HepG2 (cell line): ENCODE measurements at regions not wholly inside any gene's neighbourhood (a gene's known extent, or its start where the extent isn't known, plus 50 kb on each side); places are given as distances from the start of the nearest gene placed in this dataset.

Source experiments
- ATAC-seq: fragments of 200-7000 bp; cut with Tn5 transposase; 3 replicates; pipeline ENCODE4 v1.9.1; 2020; ENCODE audit warnings: mild to moderate bottlenecking, moderate library complexity
- BruUV-seq: library from RNA; stranded (reverse); fragments of 400-500 nt; replicated peaks from 2 replicates; lab custom pipeline; 2021; lab: Mats Ljungman, UMichigan
- CTCF ChIA-PET: fragments of 300-600 bp; formaldehyde crosslinking; extraction: SDS; loops from one replicate; lab custom pipeline; 2021; ENCODE audit warnings: low total read pairs, inconsistent platforms, low intra/inter-chr PET ratio; lab: Yijun Ruan, JAX
- POLR2A ChIA-PET: fragments of 350-600 bp; sonication (Branson Sonifier 250); formaldehyde crosslinking; loops from one replicate; lab custom pipeline; 2020; ENCODE audit warnings: antibody characterized with exemption, inconsistent platforms; lab: Yijun Ruan, JAX
- DNase-seq: peaks from one replicate; pipeline ENCODE4 v3.0.0-alpha.2; 2015; ENCODE audit warnings: low spot score
- FAIRE-seq: peaks from 3 replicates; lab custom pipeline; 2011; peaks lifted over from hg19 to GRCh38; lab: Jason Lieb, UNC
- H2AFZ ChIP-seq: one replicate; pipeline ENCODE4 v1.6.1; 2011; ENCODE audit warnings: low read length, inconsistent platforms
- H3K27ac ChIP-seq: fragments of 300-600 bp; 3 replicates; pipeline ENCODE4 v1.8.0; 2011; ENCODE audit warnings: mixed run types, mild to moderate bottlenecking, mixed read lengths, low read length, inconsistent platforms; ENCODE audit not compliant: insufficient read depth; ENCODE audit errors: extremely low read length
- H3K27me3 ChIP-seq, 2 experiments: fragments of 200-600 bp in 1 of 2; 2 replicates in 1 of 2; 3 replicates in 1 of 2; pipeline versions ENCODE4 v1.6.0 to v1.8.0; 2011; ENCODE audit warnings: low read length in 2 of 2, mild to moderate bottlenecking in 2 of 2, moderate library complexity in 2 of 2, inconsistent platforms in 1 of 2; ENCODE audit not compliant: insufficient read depth in 2 of 2, control insufficient read depth in 1 of 2
- H3K36me3 ChIP-seq, 2 experiments: fragments of 200-600 bp in 1 of 2; replicated peaks in 1 of 2; 2 replicates in 1 of 2; 3 replicates in 1 of 2; pipeline versions ENCODE4 v1.5.1 to v1.8.0; 2011; ENCODE audit warnings: low read length in 2 of 2, inconsistent platforms in 1 of 2; ENCODE audit not compliant: insufficient read depth in 2 of 2, control insufficient read depth in 1 of 2
- H3K4me1 ChIP-seq: 2 replicates; pipeline ENCODE4 v1.5.1; 2012; ENCODE audit warnings: low read length, inconsistent platforms; ENCODE audit not compliant: insufficient read depth
- H3K4me2 ChIP-seq: 2 replicates; pipeline ENCODE4 v1.6.0; 2011; ENCODE audit warnings: low read depth, low read length, inconsistent platforms
- H3K4me3 ChIP-seq, 3 experiments: fragments of 200-600 bp in 1 of 3; sonication (generic), shearing (Covaris generic) in 1 of 3; replicated peaks in 1 of 3; 2 replicates each; pipeline ENCODE4 v1.5.1; 2011 to 2016; ENCODE audit warnings: low read length in 3 of 3, inconsistent platforms in 2 of 3, low read depth in 2 of 3, mild to moderate bottlenecking in 2 of 3, control low read depth in 1 of 3, mixed read lengths in 1 of 3; ENCODE audit not compliant: insufficient read depth in 1 of 3
- H3K79me2 ChIP-seq: one replicate; pipeline ENCODE4 v1.6.1; 2011; ENCODE audit warnings: low read length, inconsistent platforms; ENCODE audit not compliant: insufficient read depth
- H3K9ac ChIP-seq: 2 replicates; pipeline ENCODE4 v1.6.0; 2011; ENCODE audit warnings: mild to moderate bottlenecking, low read depth, low read length, inconsistent platforms; ENCODE audit not compliant: insufficient read depth
- H3K9me3 ChIP-seq: 2 replicates; pipeline ENCODE4 v1.5.1; 2012; ENCODE audit warnings: mild to moderate bottlenecking, low read length
- H4K20me1 ChIP-seq: 2 replicates; pipeline ENCODE4 v1.6.0; 2011; ENCODE audit warnings: inconsistent platforms, mild to moderate bottlenecking, low read length, moderate library complexity; ENCODE audit not compliant: insufficient read depth
- AHDC1 ChIP-seq: sonication (generic); formaldehyde crosslinking; IDR thresholded peaks from 2 replicates; pipeline ENCODE4 v1.5.1; 2020; ENCODE audit warnings: mild to moderate bottlenecking, missing genetic modification reagents, borderline replicate concordance
- CSRNP1 ChIP-seq: sonication (generic); formaldehyde crosslinking; IDR thresholded peaks from 2 replicates; pipeline ENCODE4 v1.8.1; 2023; ENCODE audit warnings: mild to moderate bottlenecking, missing genetic modification reagents
- DNMT1 ChIP-seq: sonication (generic); formaldehyde crosslinking; IDR thresholded peaks from 2 replicates; pipeline ENCODE4 v1.5.1; 2020; ENCODE audit warnings: mild to moderate bottlenecking, missing genetic modification reagents
- KLF11 ChIP-seq: IDR thresholded peaks from 2 replicates; pipeline ENCODE4 v1.6.1; 2016; ENCODE audit warnings: missing compliant biosample characterization
- KLF16 ChIP-seq, 2 experiments: sonication (generic) in 1 of 2; formaldehyde crosslinking in 1 of 2; IDR thresholded peaks; 2 replicates each; pipeline versions ENCODE4 v1.6.1 to v1.8.0; 2016 to 2023; ENCODE audit warnings: missing genetic modification reagents in 2 of 2, missing compliant biosample characterization in 1 of 2
- MED1 ChIP-seq: sonication (generic); formaldehyde crosslinking; IDR thresholded peaks from 2 replicates; pipeline ENCODE4 v1.4.0; 2020; ENCODE audit warnings: missing genetic modification reagents
- NKX3-1 ChIP-seq: sonication (generic); formaldehyde crosslinking; IDR thresholded peaks from 2 replicates; pipeline ENCODE4 v1.5.0; 2020; ENCODE audit warnings: missing genetic modification reagents
- PREB ChIP-seq: sonication (generic); formaldehyde crosslinking; IDR thresholded peaks from 2 replicates; pipeline ENCODE4 v1.4.0; 2020; ENCODE audit warnings: missing genetic modification reagents
- SMAD9 ChIP-seq: sonication (generic); formaldehyde crosslinking; IDR thresholded peaks from 2 replicates; pipeline ENCODE4 v1.5.1; 2020; ENCODE audit warnings: mild to moderate bottlenecking, missing genetic modification reagents
- SMARCE1 ChIP-seq: fragments of 450-650 bp; IDR thresholded peaks from 2 replicates; pipeline ENCODE4 v1.6.1; 2017; ENCODE audit warnings: borderline replicate concordance
- ZNF260 ChIP-seq: sonication (generic); formaldehyde crosslinking; IDR thresholded peaks from 2 replicates; pipeline ENCODE4 v1.4.0; 2020; ENCODE audit warnings: missing genetic modification reagents, low read depth, mild to moderate bottlenecking, borderline replicate concordance
- ZNF275 ChIP-seq: sonication (generic); formaldehyde crosslinking; IDR thresholded peaks from 2 replicates; pipeline ENCODE4 v1.8.0; 2022; ENCODE audit warnings: missing genetic modification reagents, mild to moderate bottlenecking, inconsistent platforms, borderline replicate concordance
- ZNF484 ChIP-seq: sonication (generic); formaldehyde crosslinking; IDR thresholded peaks from 2 replicates; pipeline ENCODE4 v1.5.1; 2020; ENCODE audit warnings: mild to moderate bottlenecking, low read depth, missing genetic modification reagents, borderline replicate concordance
- ZNF792 ChIP-seq: IDR thresholded peaks from 2 replicates; pipeline ENCODE4 v1.6.1; 2016
- WGBS: methylation state at CpG from one replicate; pipeline ENCODE4 v1.1.6; 2017; ENCODE audit warnings: low lambda C conversion rate; 5-methylcytosine and 5-hydroxymethylcytosine counted together
- in situ Hi-C: cut with HindIII; loops from 2 replicates; pipeline ENCODE4 v1.10.0; 2017; ENCODE audit warnings: low pct_unique_long_range_greater_than_20kb; ENCODE audit not compliant: extremely low pct_ligation_motif_present
- intact Hi-C: fragments of 100-400 bp; cut with micrococcal nuclease; formaldehyde crosslinking; loops from one replicate; pipeline ENCODE4 v1.10.0; 2022; ENCODE audit not compliant: unreplicated experiment

- peaks cover 76% of the 10 kb centered on the region for H3K9me3 ChIP-seq
- H3K9ac ChIP-seq, result no peak overlapping the region
- ChIA-PET CTCF (no interaction called here), POLR2A (no interaction called here)
- H3K79me2 ChIP-seq, result no peaks in the 10 kb centered on the region
- H4K20me1 ChIP-seq, result no peaks in the 10 kb centered on the region
- WGBS, result 3% methylated on average over 2 of the region's 2 CpGs
- H3K4me2 ChIP-seq, result no peak overlapping the region
- H2AFZ ChIP-seq, result no peak overlapping the region
- no peaks in the 10 kb centered on the region for H3K4me1 ChIP-seq
- no peaks in the 10 kb centered on the region for H3K36me3 ChIP-seq
- in situ Hi-C loops, result no loop called here
- FAIRE-seq (no peak), ATAC-seq (no peak), DNase-seq (no peak)
- intact Hi-C loops, result no loop called here
- no peak overlapping the region for H3K27ac ChIP-seq
- no peaks in the 10 kb centered on the region for H3K27me3 ChIP-seq
- no peak for TF ChIP-seq KLF16 (CRISPR knock-in tag; IDR thresholded peaks at IDR 0.05)
- no peak for TF ChIP-seq DNMT1
- TF ChIP-seq MED1, result no peak
- TF ChIP-seq AHDC1, result no peak
- no peak for TF ChIP-seq ZNF484 (CRISPR knock-in tag)
- TF ChIP-seq CSRNP1 (CRISPR knock-in tag), result no peak
- no peak for TF ChIP-seq KLF11
- TF ChIP-seq ZNF275, result no peak
- no peak for TF ChIP-seq PREB (CRISPR knock-in tag)
- TF ChIP-seq NKX3-1, result no peak
- TF ChIP-seq SMARCE1, result no peak
- no peak for TF ChIP-seq ZNF792
- no peak for TF ChIP-seq ZNF260 (CRISPR knock-in tag)
- no peak for TF ChIP-seq SMAD9 (CRISPR knock-in tag)
- H3K4me3 ChIP-seq, result no peak overlapping the region
- BruUV-seq, result no TSS peak
Observed at GRCh38 chr10:83585686-83586085, 553.6 kb upstream of the GHITM start.
